SK-N-SH (cell line): ENCODE measurements at regions not wholly inside any gene's neighbourhood (a gene's known extent, or its start where the extent isn't known, plus 50 kb on each side); places are given as distances from the start of the nearest gene placed in this dataset.

Experiments
- CTCF ChIA-PET: fragments of 300-600, 350-600 bp; formaldehyde crosslinking; extraction: SDS; loops from one replicate; lab custom pipeline; 2021; lab: Yijun Ruan, JAX
- POLR2A ChIA-PET: fragments of 350-600 bp; sonication (Branson Sonifier 250); formaldehyde crosslinking; extraction: SDS; loops from one replicate; lab custom pipeline; 2020; ENCODE audit warnings: antibody characterized with exemption, inconsistent platforms; lab: Yijun Ruan, JAX
- DNase-seq: peaks from one replicate; pipeline ENCODE4 v3.0.0; 2012
- H2AFZ ChIP-seq: fragments of 200-600 bp; sonication (generic); 2 replicates; pipeline ENCODE4 v1.8.1; 2016; ENCODE audit warnings: antibody characterized with exemption, mild to moderate bottlenecking, low read depth
- H3F3A ChIP-seq: fragments of 200-600 bp; sonication (generic); replicated peaks from 2 replicates; pipeline ENCODE3; 2016; ENCODE audit warnings: antibody characterized with exemption, mild to moderate bottlenecking; ENCODE audit not compliant: insufficient read depth
- H3K27ac ChIP-seq, 2 experiments: fragments of 200-500 bp in 1 of 2; fragments of 200-600 bp in 1 of 2; sonication (Bioruptor generic) in 1 of 2; sonication (generic), shearing (Covaris generic) in 1 of 2; 2 replicates each; pipeline versions ENCODE4 v1.5.1 to v1.6.1; 2014 to 2016; ENCODE audit warnings: low read depth in 2 of 2, inconsistent platforms in 1 of 2, low read length in 1 of 2, mild to moderate bottlenecking in 1 of 2, mixed read lengths in 1 of 2
- H3K27me3 ChIP-seq: fragments of 200-600 bp; sonication (generic), shearing (Covaris generic); 2 replicates; pipeline ENCODE4 v1.6.1; 2016; ENCODE audit warnings: mixed run types; ENCODE audit not compliant: insufficient read depth
- H3K36me3 ChIP-seq, 2 experiments: fragments of 200-500 bp in 1 of 2; fragments of 200-600 bp in 1 of 2; sonication (Bioruptor generic) in 1 of 2; sonication (generic) in 1 of 2; replicated peaks in 1 of 2; 2 replicates each; pipeline versions ENCODE3 to v1.5.1; 2014 to 2016; ENCODE audit warnings: low read length in 1 of 2, mild to moderate bottlenecking in 1 of 2; ENCODE audit not compliant: insufficient read depth in 2 of 2, control insufficient read depth in 1 of 2
- H3K4me1 ChIP-seq, 2 experiments: fragments of 200-500 bp in 1 of 2; fragments of 200-600 bp in 1 of 2; sonication (Bioruptor generic) in 1 of 2; sonication (generic), shearing (Covaris generic) in 1 of 2; 2 replicates each; pipeline versions ENCODE4 v1.5.1 to v1.6.1; 2014 to 2016; ENCODE audit warnings: low read depth in 1 of 2, low read length in 1 of 2, mixed run types in 1 of 2; ENCODE audit not compliant: insufficient read depth in 2 of 2, control insufficient read depth in 1 of 2
- H3K4me2 ChIP-seq: fragments of 200-600 bp; sonication (generic), shearing (Covaris generic); 2 replicates; pipeline ENCODE4 v1.6.1; 2017; ENCODE audit warnings: mixed run types
- H3K4me3 ChIP-seq, 2 experiments: fragments of 200-500 bp in 1 of 2; fragments of 200-600 bp in 1 of 2; sonication (Bioruptor generic) in 1 of 2; sonication (generic), shearing (Covaris generic) in 1 of 2; 2 replicates each; pipeline versions ENCODE4 v1.5.1 to v1.8.1; 2014 to 2016; ENCODE audit warnings: low read depth in 2 of 2, inconsistent platforms in 1 of 2, low read length in 1 of 2, mild to moderate bottlenecking in 1 of 2, mixed read lengths in 1 of 2, moderate library complexity in 1 of 2
- H3K79me2 ChIP-seq: fragments of 200-600 bp; sonication (generic); 2 replicates; pipeline ENCODE4 v1.8.1; 2017; ENCODE audit warnings: mild to moderate bottlenecking; ENCODE audit not compliant: insufficient read depth
- H3K9ac ChIP-seq: fragments of 200-600 bp; sonication (generic); 2 replicates; pipeline ENCODE4 v1.6.1; 2017; ENCODE audit warnings: mixed run types
- H3K9me2 ChIP-seq: fragments of 200-600 bp; sonication (generic); 2 replicates; pipeline ENCODE4 v1.6.1; 2017; ENCODE audit warnings: mixed run types
- H3K9me3 ChIP-seq: fragments of 200-600 bp; sonication (generic); 2 replicates; pipeline ENCODE4 v1.6.1; 2017; ENCODE audit warnings: mixed run types, mild to moderate bottlenecking, moderate library complexity
- H4K20me1 ChIP-seq: fragments of 200-600 bp; sonication (generic); 2 replicates; pipeline ENCODE4 v1.6.1; 2017; ENCODE audit warnings: mild to moderate bottlenecking, mixed run types; ENCODE audit not compliant: insufficient read depth
- EP300 ChIP-seq, 2 experiments: IDR thresholded peaks; 2 replicates each; pipeline versions ENCODE4 v1.4.0 to v1.6.1; 2012; ENCODE audit warnings: borderline replicate concordance in 1 of 2, low read depth in 1 of 2, low read length in 1 of 2
- FOSL2 ChIP-seq: IDR thresholded peaks from 2 replicates; pipeline ENCODE4 v1.4.0; 2012; ENCODE audit warnings: low read depth, mild to moderate bottlenecking, moderate library complexity, borderline replicate concordance
- FOXJ3 ChIP-seq: sonication (generic); formaldehyde crosslinking; IDR thresholded peaks from 2 replicates; pipeline ENCODE4 v1.5.1; 2020; ENCODE audit warnings: mild to moderate bottlenecking, missing genetic modification reagents
- GABPA ChIP-seq: IDR thresholded peaks from 2 replicates; pipeline ENCODE4 v1.4.0; 2012; ENCODE audit warnings: low read depth, mild to moderate bottlenecking
- GATA2 ChIP-seq: sonication (generic); formaldehyde crosslinking; IDR thresholded peaks from 2 replicates; pipeline ENCODE4 v1.5.0; 2020; ENCODE audit warnings: mild to moderate bottlenecking, missing genetic modification reagents
- IRF3 ChIP-seq: fragments of 150-350 bp; IDR thresholded peaks from 2 replicates; pipeline ENCODE4 v1.6.1; 2016; ENCODE audit warnings: mild to moderate bottlenecking, low read depth, low read length
- MAX ChIP-seq: IDR thresholded peaks from 2 replicates; pipeline ENCODE4 v1.4.0; 2012; ENCODE audit warnings: low read depth
- NFIC ChIP-seq: IDR thresholded peaks from 2 replicates; pipeline ENCODE4 v1.4.0; 2012; ENCODE audit warnings: borderline replicate concordance
- POLR2AphosphoS5 ChIP-seq: IDR thresholded peaks from 2 replicates; pipeline ENCODE4 v1.6.1; 2012; ENCODE audit warnings: low read depth, low read length
- REST ChIP-seq: IDR thresholded peaks from 2 replicates; pipeline ENCODE4 v1.6.1; 2012; ENCODE audit warnings: mild to moderate bottlenecking, low read depth, low read length, moderate library complexity
- RFX5 ChIP-seq: IDR thresholded peaks from 2 replicates; pipeline ENCODE4 v1.6.1; 2012; ENCODE audit warnings: mild to moderate bottlenecking, improper control_type of control experiment, low read length
- RXRA ChIP-seq: IDR thresholded peaks from 2 replicates; pipeline ENCODE4 v1.4.0; 2012; ENCODE audit warnings: low read depth, mild to moderate bottlenecking, borderline replicate concordance
- SIN3A ChIP-seq: IDR thresholded peaks from 2 replicates; pipeline ENCODE4 v1.6.1; 2012; ENCODE audit warnings: low read depth, mild to moderate bottlenecking, low read length, moderate library complexity, borderline replicate concordance
- SMC3 ChIP-seq: IDR thresholded peaks from 2 replicates; pipeline ENCODE4 v1.6.1; 2012; ENCODE audit warnings: low read depth, low read length, improper control_type of control experiment
- TEAD4 ChIP-seq: IDR thresholded peaks from 2 replicates; pipeline ENCODE4 v1.4.0; 2012; ENCODE audit warnings: mild to moderate bottlenecking, borderline replicate concordance; ENCODE audit not compliant: insufficient read depth
- USF1 ChIP-seq: IDR thresholded peaks from 2 replicates; pipeline ENCODE4 v1.4.0; 2012; ENCODE audit warnings: low read depth, borderline replicate concordance
- ZBTB33 ChIP-seq: IDR thresholded peaks from 2 replicates; pipeline ENCODE4 v1.4.0; 2012; ENCODE audit warnings: low read depth, borderline replicate concordance
- WGBS: methylation state at CpG from one replicate; pipeline ENCODE4 v1.1.6; 2017; ENCODE audit warnings: low lambda C conversion rate; 5-methylcytosine and 5-hydroxymethylcytosine counted together

- no peak for DNase-seq
- Histone ChIP-seq H3K4me3 (no peak overlapping the region), H2AFZ (no peak overlapping the region), H3K4me2 (no peak overlapping the region), H4K20me1 (no peaks in the 10 kb centered on the region), H3K9ac (no peak overlapping the region), H3K27ac (no peak overlapping the region), H3K27me3 (no peaks in the 10 kb centered on the region), H3K79me2 (no peaks in the 10 kb centered on the region), H3F3A (no peaks in the 10 kb centered on the region), H3K4me1 (no peaks in the 10 kb centered on the region), H3K36me3 (no peaks in the 10 kb centered on the region), H3K9me3 (0 out of 2 replicates have a peak, but pooled peaks cover 8% of the 10 kb centered on the region), H3K9me2 (no peaks in the 10 kb centered on the region)
- 80% methylated on average over 5 of the region's 5 CpGs for WGBS
- ChIA-PET POLR2A (no interaction called here), CTCF (no interaction called here)
- TF ChIP-seq FOXJ3 (CRISPR knock-in tag): no peak
- no peak for TF ChIP-seq RXRA
- no peak for TF ChIP-seq GATA2
- TF ChIP-seq REST: no peak
- TF ChIP-seq ZBTB33: no peak
- no peak for TF ChIP-seq SIN3A
- TF ChIP-seq FOSL2: no peak
- no peak for TF ChIP-seq EP300 (IDR thresholded peaks at IDR 0.05; ENCODE audit: borderline replicate concordance in 1 of 2, low read depth in 1 of 2, low read length in 1 of 2)
- no peak for TF ChIP-seq IRF3
- TF ChIP-seq RFX5: no peak
These were observed 417.9 kb downstream of the AEBP2 start for GRCh38 chr12:19857204-19857603.

GRCh38 chr12:19867151-19867550 is 427.9 kb downstream of the AEBP2 start:
- H3K4me3 ChIP-seq: no peak overlapping the region
- H3K27ac ChIP-seq: no peak overlapping the region
- no peak overlapping the region for H3K9ac ChIP-seq
- WGBS: 53% methylated on average over 1 of the region's 1 CpG
- no peak overlapping the region for H3K4me2 ChIP-seq
- DNase-seq: no peak
- POLR2A ChIA-PET: no interaction called here
- H4K20me1 ChIP-seq: no peaks in the 10 kb centered on the region
- no peaks in the 10 kb centered on the region for H3K79me2 ChIP-seq
- no peaks in the 10 kb centered on the region for H3K9me2 ChIP-seq
- no peak overlapping the region for H2AFZ ChIP-seq
- no peaks in the 10 kb centered on the region for H3K36me3 ChIP-seq
- CTCF ChIA-PET: no interaction called here
- H3K9me3 ChIP-seq: no peaks in the 10 kb centered on the region
- H3F3A ChIP-seq: no peaks in the 10 kb centered on the region
- H3K4me1 ChIP-seq: no peaks in the 10 kb centered on the region
- no peaks in the 10 kb centered on the region for H3K27me3 ChIP-seq
- TF ChIP-seq TEAD4: no peak
- no peak for TF ChIP-seq NFIC
- no peak for TF ChIP-seq ZBTB33
- TF ChIP-seq GABPA: no peak
- no peak for TF ChIP-seq MAX
- TF ChIP-seq POLR2AphosphoS5: no peak
- no peak for TF ChIP-seq SMC3
- TF ChIP-seq USF1: no peak
